ENCODE measurements at regions not wholly inside any gene's neighbourhood (a gene's known extent, or its start where the extent isn't known, plus 50 kb on each side); places are given as distances from the start of the nearest gene placed in this dataset.
"Not testable (repeated sequence)": the region's sequence is repeated elsewhere in the genome, so short reads cannot be mapped to it uniquely, and the experiment has no call there.

- H3K9me3 Mint-ChIP-seq (ENCODE audit: low read depth), result peaks cover 4% of the 10 kb centered on the region
- peaks cover 7% of the 10 kb centered on the region for H3K4me1 Mint-ChIP-seq (ENCODE audit: low read depth)
- no peak overlapping the region for H3K27ac Mint-ChIP-seq
- TF ChIP-seq CTCF (IDR thresholded peaks at IDR 0.05; ENCODE audit: unreplicated experiment), result no peak
- no peak overlapping the region for H3K4me3 Mint-ChIP-seq (ENCODE audit: low read depth)
- no peaks in the 10 kb centered on the region for H3K27me3 Mint-ChIP-seq
- no peak for DNase-seq (ENCODE audit: low spot score, unreplicated experiment)
- H3K36me3 Mint-ChIP-seq (ENCODE audit: insufficient read depth), result no peaks in the 10 kb centered on the region
Observed at GRCh38 chr5:92629574-92629973, 951.4 kb downstream of the NR2F1-AS1 start.

DNA sequence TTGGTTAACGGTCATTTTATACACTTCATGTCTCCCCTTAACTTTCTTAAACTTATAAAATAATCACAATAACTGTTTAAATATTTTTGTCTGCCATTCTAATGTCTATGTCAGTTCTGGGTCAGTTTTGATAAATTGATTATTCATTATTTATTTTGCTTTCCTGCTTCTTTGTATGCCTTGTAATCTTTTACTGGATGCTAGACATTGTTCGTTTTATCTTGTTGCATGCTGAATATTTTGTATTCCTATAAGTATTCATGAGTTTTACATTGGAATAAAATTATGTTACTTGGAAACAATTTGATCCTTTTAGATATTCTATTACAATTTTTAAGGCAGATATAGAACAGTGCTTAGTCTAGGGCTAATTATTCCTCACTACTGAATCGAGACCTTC, 952.0 kb downstream of the NR2F1-AS1 start:
- Mint-ChIP-seq H3K27me3 (no peaks in the 10 kb centered on the region), H3K4me1 (ENCODE audit: low read depth) (peaks cover 4% of the 10 kb centered on the region), H3K4me3 (ENCODE audit: low read depth) (no peak overlapping the region), H3K27ac (no peak overlapping the region), H3K36me3 (ENCODE audit: insufficient read depth) (no peaks in the 10 kb centered on the region), H3K9me3 (ENCODE audit: low read depth) (peaks cover 4% of the 10 kb centered on the region)
- no peak for DNase-seq (ENCODE audit: low spot score, unreplicated experiment)
- no peak for TF ChIP-seq CTCF (IDR thresholded peaks at IDR 0.05; ENCODE audit: unreplicated experiment)

DNA sequence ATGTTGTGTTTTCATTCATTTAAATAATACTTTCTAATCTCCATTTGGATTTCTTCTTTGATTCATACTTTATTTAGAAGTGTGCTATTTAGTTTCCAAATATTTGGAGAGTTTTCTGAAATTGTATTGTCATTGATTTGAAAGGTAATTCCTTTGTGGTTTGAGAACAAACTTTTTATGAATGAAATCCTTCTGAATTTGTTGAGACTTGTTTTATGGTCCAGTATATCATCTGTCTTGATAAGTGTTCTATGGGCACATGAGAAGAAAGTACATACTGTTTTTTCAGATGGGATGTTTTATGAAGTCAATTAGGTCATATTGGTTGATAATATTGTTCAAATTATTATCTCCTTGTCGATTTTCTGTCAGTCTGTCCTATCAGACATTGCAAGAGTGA, 953.8 kb downstream of the NR2F1-AS1 start:
- peaks cover 4% of the 10 kb centered on the region for H3K4me1 Mint-ChIP-seq (ENCODE audit: low read depth)
- H3K36me3 Mint-ChIP-seq (ENCODE audit: insufficient read depth), result no peaks in the 10 kb centered on the region
- TF ChIP-seq CTCF (IDR thresholded peaks at IDR 0.05; ENCODE audit: unreplicated experiment), result no peak
- no peaks in the 10 kb centered on the region for H3K27me3 Mint-ChIP-seq
- no peaks in the 10 kb centered on the region for H3K9me3 Mint-ChIP-seq (ENCODE audit: low read depth)
- H3K27ac Mint-ChIP-seq, result no peak overlapping the region
- no peak overlapping the region for H3K4me3 Mint-ChIP-seq (ENCODE audit: low read depth)
- no peak for DNase-seq (ENCODE audit: low spot score, unreplicated experiment)

DNA sequence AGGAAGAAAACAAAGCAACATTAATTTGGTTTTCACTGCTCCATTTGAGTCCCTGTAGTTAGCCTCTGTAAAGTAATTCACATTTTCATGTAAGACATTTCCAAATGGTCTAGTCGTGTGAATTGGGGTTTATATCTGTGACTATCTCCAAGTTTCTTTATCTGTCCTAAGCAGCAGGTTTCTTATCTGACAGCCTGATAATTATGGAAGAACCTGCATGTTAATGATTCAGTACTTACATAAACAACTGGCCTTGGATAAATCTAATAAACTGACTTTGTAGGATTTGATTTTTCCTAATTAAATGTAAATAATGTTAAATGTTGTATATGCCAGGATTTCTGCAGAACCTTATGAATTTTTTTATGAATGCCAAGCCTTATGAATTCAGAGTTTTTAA, 964.9 kb downstream of the NR2F1-AS1 start:
- no peak for DNase-seq (ENCODE audit: low spot score, unreplicated experiment)
- Mint-ChIP-seq H3K27ac (no peak overlapping the region), H3K9me3 (ENCODE audit: low read depth) (peaks cover 6% of the 10 kb centered on the region), H3K36me3 (ENCODE audit: insufficient read depth) (no peaks in the 10 kb centered on the region), H3K27me3 (no peaks in the 10 kb centered on the region), H3K4me3 (ENCODE audit: low read depth) (no peak overlapping the region), H3K4me1 (ENCODE audit: low read depth) (no peaks in the 10 kb centered on the region)
- TF ChIP-seq CTCF (IDR thresholded peaks at IDR 0.05; ENCODE audit: unreplicated experiment), result no peak

DNA sequence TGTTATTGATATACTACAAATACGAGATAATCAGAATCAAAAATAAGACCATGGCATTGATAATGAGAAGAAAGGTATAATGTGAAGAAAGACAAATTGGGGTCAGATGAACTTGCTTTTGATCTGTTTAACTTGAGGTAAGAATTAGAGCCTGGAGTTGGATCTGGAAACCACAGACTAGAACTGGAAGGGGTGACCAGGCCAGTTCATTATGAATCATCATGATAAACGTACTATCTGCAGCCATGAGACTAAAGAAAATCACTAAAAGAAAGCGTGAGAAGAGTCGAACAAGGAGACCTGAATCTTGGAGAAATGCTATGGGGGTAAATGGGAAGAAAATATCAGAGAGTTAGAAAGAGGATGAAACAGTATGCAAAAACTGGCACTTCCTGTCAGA, 967.5 kb downstream of the NR2F1-AS1 start:
- no peak overlapping the region for H3K4me3 Mint-ChIP-seq (ENCODE audit: low read depth)
- no peak overlapping the region for H3K27ac Mint-ChIP-seq
- H3K4me1 Mint-ChIP-seq (ENCODE audit: low read depth), result no peaks in the 10 kb centered on the region
- no peaks in the 10 kb centered on the region for H3K27me3 Mint-ChIP-seq
- TF ChIP-seq CTCF (IDR thresholded peaks at IDR 0.05; ENCODE audit: unreplicated experiment), result no peak
- no peaks in the 10 kb centered on the region for H3K9me3 Mint-ChIP-seq (ENCODE audit: low read depth)
- DNase-seq (ENCODE audit: low spot score, unreplicated experiment), result no peak
- no peaks in the 10 kb centered on the region for H3K36me3 Mint-ChIP-seq (ENCODE audit: insufficient read depth)

DNA sequence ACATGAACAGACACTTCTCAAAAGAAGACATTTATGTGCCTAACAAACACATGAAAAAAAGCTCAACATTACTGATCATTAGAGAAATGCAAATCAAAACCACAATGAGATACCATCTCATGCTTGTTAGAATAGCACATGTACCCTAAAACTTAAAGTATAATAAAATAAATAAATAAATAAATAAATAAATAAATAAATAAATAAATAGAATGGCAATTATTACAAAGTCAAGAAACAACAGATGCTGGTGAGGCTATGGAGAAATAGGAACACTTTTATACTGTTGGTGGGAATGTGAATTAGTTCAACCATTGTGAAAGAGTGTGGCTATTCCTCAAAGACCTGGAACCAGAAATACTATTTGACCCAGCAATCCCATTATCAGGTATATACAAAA, 970.6 kb downstream of the NR2F1-AS1 start:
- not testable (repeated sequence) for H3K27me3 Mint-ChIP-seq; H3K36me3 Mint-ChIP-seq (ENCODE audit: insufficient read depth); H3K4me3 Mint-ChIP-seq (ENCODE audit: low read depth); H3K27ac Mint-ChIP-seq; H3K4me1 Mint-ChIP-seq (ENCODE audit: low read depth); DNase-seq (ENCODE audit: low spot score, unreplicated experiment); H3K9me3 Mint-ChIP-seq (ENCODE audit: low read depth)
